GM23338 (cell line): ENCODE measurements at regions not wholly inside any gene's neighbourhood (a gene's known extent, or its start where the extent isn't known, plus 50 kb on each side); places are given as distances from the start of the nearest gene placed in this dataset.

Source experiments
- ATAC-seq: fragments of 200-7000 bp; cut with Tn5 transposase; 3 replicates; pipeline ENCODE4 v1.9.1; 2020
- DNase-seq: peaks from one replicate; pipeline ENCODE4 v3.0.0-alpha.2; 2015; ENCODE audit warnings: low spot score
- H2AFZ ChIP-seq: fragments of 200-600 bp; sonication (generic); 2 replicates; pipeline ENCODE4 v1.8.0; 2016; ENCODE audit warnings: antibody characterized with exemption, mild to moderate bottlenecking, moderate library complexity
- H3F3A ChIP-seq: fragments of 200-600 bp; sonication (generic); replicated peaks from 2 replicates; pipeline ENCODE4 v1.8.0; 2017; ENCODE audit warnings: antibody characterized with exemption, mixed run types, low read depth
- H3K27ac ChIP-seq: fragments of 200-600 bp; sonication (generic); 2 replicates; pipeline ENCODE4 v1.6.1; 2016; ENCODE audit warnings: low read depth
- H3K27me3 ChIP-seq: fragments of 200-600 bp; sonication (generic); 2 replicates; pipeline ENCODE4 v1.8.0; 2016; ENCODE audit warnings: mild to moderate bottlenecking, mixed run types, moderate library complexity; ENCODE audit not compliant: insufficient read depth
- H3K36me3 ChIP-seq: fragments of 200-600 bp; sonication (generic); 2 replicates; pipeline ENCODE4 v1.8.0; 2016; ENCODE audit warnings: mild to moderate bottlenecking; ENCODE audit not compliant: insufficient read depth
- H3K4me1 ChIP-seq: fragments of 200-600 bp; sonication (generic); 2 replicates; pipeline ENCODE4 v1.8.0; 2016; ENCODE audit warnings: mild to moderate bottlenecking, moderate library complexity; ENCODE audit not compliant: insufficient read depth
- H3K4me2 ChIP-seq: fragments of 200-600 bp; sonication (generic); 2 replicates; pipeline ENCODE4 v1.7.1; 2017; ENCODE audit warnings: mixed run types
- H3K4me3 ChIP-seq: fragments of 200-600 bp; sonication (generic); 2 replicates; pipeline ENCODE4 v1.6.1; 2016; ENCODE audit warnings: mixed run types
- H3K79me2 ChIP-seq: fragments of 200-600 bp; sonication (generic); replicated peaks from 2 replicates; pipeline ENCODE4 v1.8.0; 2017; ENCODE audit warnings: mild to moderate bottlenecking; ENCODE audit not compliant: insufficient read depth
- H3K9me2 ChIP-seq: fragments of 200-600 bp; sonication (generic); 2 replicates; pipeline ENCODE4 v1.8.0; 2017; ENCODE audit not compliant: insufficient read depth
- H4K20me1 ChIP-seq: fragments of 200-600 bp; sonication (generic); replicated peaks from 2 replicates; pipeline ENCODE4 v1.8.0; 2017; ENCODE audit warnings: mild to moderate bottlenecking; ENCODE audit not compliant: insufficient read depth
- H3K27ac Mint-ChIP-seq: 2 replicates; pipeline ENCODE4 v1.8.0; 2020; ENCODE audit warnings: inconsistent platforms, mild to moderate bottlenecking, moderate library complexity, mixed read lengths
- H3K27me3 Mint-ChIP-seq: 3 replicates; pipeline ENCODE4 v1.8.0; 2022; ENCODE audit warnings: low read depth, mild to moderate bottlenecking, moderate library complexity, mixed read lengths, inconsistent platforms; ENCODE audit not compliant: insufficient read depth, poor library complexity
- H3K36me3 Mint-ChIP-seq: 3 replicates; pipeline ENCODE4 v1.8.0; 2021; ENCODE audit warnings: low read depth, mild to moderate bottlenecking, inconsistent platforms, moderate library complexity, mixed read lengths
- H3K4me1 Mint-ChIP-seq: 3 replicates; pipeline ENCODE4 v1.8.0; 2020; ENCODE audit warnings: mild to moderate bottlenecking, inconsistent platforms, mixed read lengths
- H3K4me3 Mint-ChIP-seq: 3 replicates; pipeline ENCODE4 v1.8.0; 2021; ENCODE audit warnings: moderate library complexity, mild to moderate bottlenecking, inconsistent platforms, mixed read lengths
- H3K9me3 Mint-ChIP-seq: 3 replicates; pipeline ENCODE4 v1.8.0; 2020; ENCODE audit warnings: moderate library complexity, mild to moderate bottlenecking, inconsistent platforms, mixed read lengths
- CREB1 ChIP-seq: fragments of 250-450 bp; sonication (Bioruptor Pico); IDR thresholded peaks from 2 replicates; pipeline ENCODE4 v1.5.0; 2020; ENCODE audit warnings: low read depth, mild to moderate bottlenecking, moderate library complexity
- ETS1 ChIP-seq: IDR thresholded peaks from 2 replicates; pipeline ENCODE4 v1.6.1; 2016; ENCODE audit warnings: antibody characterized with exemption
- EZH2 ChIP-seq: fragments of 200-600 bp; sonication (generic); IDR thresholded peaks from one replicate; pipeline ENCODE4 v1.8.0; 2017; ENCODE audit warnings: antibody characterized with exemption, mild to moderate bottlenecking, low read depth; ENCODE audit not compliant: unreplicated experiment
- EZH2phosphoT487 ChIP-seq: fragments of 200-600 bp; sonication (generic); IDR thresholded peaks from one replicate; pipeline ENCODE4 v1.8.1; 2018; ENCODE audit warnings: antibody characterized with exemption; ENCODE audit not compliant: unreplicated experiment
- JUNB ChIP-seq: IDR thresholded peaks from one replicate; pipeline ENCODE4 v1.6.1; 2016; ENCODE audit warnings: antibody characterized with exemption; ENCODE audit not compliant: unreplicated experiment
- NANOG ChIP-seq: IDR thresholded peaks from 2 replicates; pipeline ENCODE4 v1.6.1; 2016; ENCODE audit warnings: antibody characterized with exemption, borderline replicate concordance
- POLR2AphosphoS5 ChIP-seq: IDR thresholded peaks from 2 replicates; pipeline ENCODE4 v1.6.1; 2016; ENCODE audit warnings: antibody characterized with exemption, low read depth
- STAT1 ChIP-seq: IDR thresholded peaks from one replicate; pipeline ENCODE4 v1.6.1; 2016; ENCODE audit warnings: antibody characterized with exemption; ENCODE audit not compliant: unreplicated experiment
- ZNF114 ChIP-seq: fragments of 250-450 bp; sonication (Bioruptor Pico); IDR thresholded peaks from 2 replicates; pipeline ENCODE4 v1.5.0; 2020; ENCODE audit warnings: mild to moderate bottlenecking, moderate library complexity
- ZNF331 ChIP-seq: fragments of 250-450 bp; sonication (Bioruptor Pico); IDR thresholded peaks from 2 replicates; pipeline ENCODE4 v1.5.0; 2020; ENCODE audit warnings: low read depth, mild to moderate bottlenecking, moderate library complexity
- ZNF462 ChIP-seq: fragments of 250-450 bp; sonication (Bioruptor Pico); IDR thresholded peaks from 2 replicates; pipeline ENCODE4 v1.5.0; 2020; ENCODE audit warnings: mild to moderate bottlenecking, moderate library complexity
- TF ChIP-seq, protein P1 (sequence below), 2 experiments: fragments of 200-600 bp in 1 of 2; sonication (generic) in 1 of 2; conservative IDR thresholded peaks; 2 replicates each; pipeline versions ENCODE4 v1.5.1 to v1.6.1; 2016 to 2017; ENCODE audit warnings: antibody characterized with exemption in 2 of 2, low read depth in 2 of 2, mild to moderate bottlenecking in 2 of 2, moderate library complexity in 1 of 2
- TF ChIP-seq, protein P2 (sequence below): IDR thresholded peaks from one replicate; pipeline ENCODE4 v1.6.1; 2018; ENCODE audit warnings: antibody characterized with exemption; ENCODE audit not compliant: unreplicated experiment

DNA sequence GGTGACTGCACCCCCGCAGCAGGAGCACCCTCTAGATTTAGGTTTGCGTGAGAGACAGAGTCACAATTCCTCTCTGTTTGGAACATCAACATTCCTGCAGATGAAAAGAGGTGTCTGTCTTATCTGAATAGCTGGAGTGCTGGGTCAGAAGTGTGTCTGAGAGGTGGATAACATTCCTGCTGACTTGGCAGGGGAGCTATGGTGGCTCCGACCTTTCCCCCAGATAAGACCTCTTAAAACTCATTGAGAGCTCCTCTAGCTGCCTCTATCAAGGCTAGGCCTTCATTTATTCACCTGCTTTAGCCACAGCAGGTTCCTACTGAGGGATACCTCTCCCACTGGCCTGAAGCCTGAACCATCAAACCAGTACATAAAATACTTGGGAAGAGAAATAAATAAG lies 615.5 kb downstream of the LRRC70 start:
- Histone ChIP-seq H4K20me1 (no peaks in the 10 kb centered on the region), H3K4me1 (no peaks in the 10 kb centered on the region), H2AFZ (no peak overlapping the region), H3F3A (no peaks in the 10 kb centered on the region), H3K4me3 (no peak overlapping the region), H3K79me2 (no peaks in the 10 kb centered on the region), H3K4me2 (no peak overlapping the region), H3K27ac (no peak overlapping the region), H3K9me2 (peaks cover 6% of the 10 kb centered on the region; the same call in 1 of the 2 replicates), H3K27me3 (no peaks in the 10 kb centered on the region), H3K36me3 (no peaks in the 10 kb centered on the region)
- Mint-ChIP-seq H3K36me3 (no peaks in the 10 kb centered on the region), H3K27ac (no peak overlapping the region), H3K9me3 (peaks cover 5% of the 10 kb centered on the region; the same call in 1 of the 3 replicates), H3K4me1 (no peaks in the 10 kb centered on the region), H3K4me3 (no peak overlapping the region), H3K27me3 (no peaks in the 10 kb centered on the region)
- no peak for ATAC-seq
- no peak for DNase-seq
- TF ChIP-seq CREB1 (CRISPR knock-in tag) (no peak), JUNB (no peak), ETS1 (no peak), EZH2phosphoT487 (no peak), ZNF462 (CRISPR knock-in tag) (no peak), POLR2AphosphoS5 (no peak), EZH2 (no peak), ZNF114 (CRISPR knock-in tag) (no peak), NANOG (no peak), STAT1 (no peak), ZNF331 (CRISPR knock-in tag) (no peak)
- TF ChIP-seq, protein P1, sequence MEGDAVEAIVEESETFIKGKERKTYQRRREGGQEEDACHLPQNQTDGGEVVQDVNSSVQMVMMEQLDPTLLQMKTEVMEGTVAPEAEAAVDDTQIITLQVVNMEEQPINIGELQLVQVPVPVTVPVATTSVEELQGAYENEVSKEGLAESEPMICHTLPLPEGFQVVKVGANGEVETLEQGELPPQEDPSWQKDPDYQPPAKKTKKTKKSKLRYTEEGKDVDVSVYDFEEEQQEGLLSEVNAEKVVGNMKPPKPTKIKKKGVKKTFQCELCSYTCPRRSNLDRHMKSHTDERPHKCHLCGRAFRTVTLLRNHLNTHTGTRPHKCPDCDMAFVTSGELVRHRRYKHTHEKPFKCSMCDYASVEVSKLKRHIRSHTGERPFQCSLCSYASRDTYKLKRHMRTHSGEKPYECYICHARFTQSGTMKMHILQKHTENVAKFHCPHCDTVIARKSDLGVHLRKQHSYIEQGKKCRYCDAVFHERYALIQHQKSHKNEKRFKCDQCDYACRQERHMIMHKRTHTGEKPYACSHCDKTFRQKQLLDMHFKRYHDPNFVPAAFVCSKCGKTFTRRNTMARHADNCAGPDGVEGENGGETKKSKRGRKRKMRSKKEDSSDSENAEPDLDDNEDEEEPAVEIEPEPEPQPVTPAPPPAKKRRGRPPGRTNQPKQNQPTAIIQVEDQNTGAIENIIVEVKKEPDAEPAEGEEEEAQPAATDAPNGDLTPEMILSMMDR (conservative IDR thresholded peaks at IDR 0.05; ENCODE audit: low read depth in 2 of 2) = no peak
- TF ChIP-seq, protein P2, sequence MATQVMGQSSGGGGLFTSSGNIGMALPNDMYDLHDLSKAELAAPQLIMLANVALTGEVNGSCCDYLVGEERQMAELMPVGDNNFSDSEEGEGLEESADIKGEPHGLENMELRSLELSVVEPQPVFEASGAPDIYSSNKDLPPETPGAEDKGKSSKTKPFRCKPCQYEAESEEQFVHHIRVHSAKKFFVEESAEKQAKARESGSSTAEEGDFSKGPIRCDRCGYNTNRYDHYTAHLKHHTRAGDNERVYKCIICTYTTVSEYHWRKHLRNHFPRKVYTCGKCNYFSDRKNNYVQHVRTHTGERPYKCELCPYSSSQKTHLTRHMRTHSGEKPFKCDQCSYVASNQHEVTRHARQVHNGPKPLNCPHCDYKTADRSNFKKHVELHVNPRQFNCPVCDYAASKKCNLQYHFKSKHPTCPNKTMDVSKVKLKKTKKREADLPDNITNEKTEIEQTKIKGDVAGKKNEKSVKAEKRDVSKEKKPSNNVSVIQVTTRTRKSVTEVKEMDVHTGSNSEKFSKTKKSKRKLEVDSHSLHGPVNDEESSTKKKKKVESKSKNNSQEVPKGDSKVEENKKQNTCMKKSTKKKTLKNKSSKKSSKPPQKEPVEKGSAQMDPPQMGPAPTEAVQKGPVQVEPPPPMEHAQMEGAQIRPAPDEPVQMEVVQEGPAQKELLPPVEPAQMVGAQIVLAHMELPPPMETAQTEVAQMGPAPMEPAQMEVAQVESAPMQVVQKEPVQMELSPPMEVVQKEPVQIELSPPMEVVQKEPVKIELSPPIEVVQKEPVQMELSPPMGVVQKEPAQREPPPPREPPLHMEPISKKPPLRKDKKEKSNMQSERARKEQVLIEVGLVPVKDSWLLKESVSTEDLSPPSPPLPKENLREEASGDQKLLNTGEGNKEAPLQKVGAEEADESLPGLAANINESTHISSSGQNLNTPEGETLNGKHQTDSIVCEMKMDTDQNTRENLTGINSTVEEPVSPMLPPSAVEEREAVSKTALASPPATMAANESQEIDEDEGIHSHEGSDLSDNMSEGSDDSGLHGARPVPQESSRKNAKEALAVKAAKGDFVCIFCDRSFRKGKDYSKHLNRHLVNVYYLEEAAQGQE = no peak
